ENCODE measurements at regions not wholly inside any gene's neighbourhood (a gene's known extent, or its start where the extent isn't known, plus 50 kb on each side); places are given as distances from the start of the nearest gene placed in this dataset.

DNA sequence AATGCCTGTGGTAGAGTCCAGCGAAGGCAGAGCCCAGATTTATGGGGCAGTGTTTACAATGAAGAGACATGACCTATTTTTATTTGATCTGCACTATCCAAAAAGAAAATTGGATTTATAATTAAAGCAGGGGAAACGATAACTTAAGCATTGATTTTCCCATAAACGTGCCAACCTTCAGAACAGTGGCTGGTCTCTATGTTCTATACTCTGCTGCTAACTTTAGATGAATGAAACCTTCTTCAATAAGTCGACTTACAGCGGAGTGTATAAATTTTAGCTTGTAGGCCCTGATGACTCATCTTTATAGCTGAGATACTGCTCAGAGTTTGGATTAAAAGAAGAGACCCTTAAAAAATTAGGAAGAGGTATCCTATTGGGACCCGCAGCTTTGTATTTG is 452.6 kb downstream of the TLR4 start:
- Histone ChIP-seq H3K36me3 (ENCODE audit: insufficient read depth, low read length) (no peaks in the 10 kb centered on the region), H3K4me2 (ENCODE audit: low read depth, low read length, poor library complexity, severe bottlenecking) (no peak overlapping the region), H3F3A (ENCODE audit: low read depth) (no peaks in the 10 kb centered on the region), H3K9me3 (ENCODE audit: insufficient read depth, low read depth, low read length) (no peaks in the 10 kb centered on the region), H3K4me1 (ENCODE audit: insufficient read depth, low read length, poor library complexity, severe bottlenecking) (no peaks in the 10 kb centered on the region), H3K9me2 (replicated peaks; ENCODE audit: low read depth, low read length) (no peaks in the 10 kb centered on the region), H3K79me2 (ENCODE audit: insufficient read depth, low read length) (no peaks in the 10 kb centered on the region), H3K9ac (ENCODE audit: low read depth, low read length, poor library complexity, severe bottlenecking) (no peak overlapping the region), H2AFZ (ENCODE audit: low read length) (no peak overlapping the region), H4K20me1 (ENCODE audit: insufficient read depth, low read length, poor library complexity, severe bottlenecking) (no peaks in the 10 kb centered on the region), H3K4me3 (ENCODE audit: low read length, poor library complexity, severe bottlenecking) (no peak overlapping the region), H3K27me3 (ENCODE audit: insufficient read depth, low read length, poor library complexity, severe bottlenecking) (no peaks in the 10 kb centered on the region)
- TF ChIP-seq, protein P1, sequence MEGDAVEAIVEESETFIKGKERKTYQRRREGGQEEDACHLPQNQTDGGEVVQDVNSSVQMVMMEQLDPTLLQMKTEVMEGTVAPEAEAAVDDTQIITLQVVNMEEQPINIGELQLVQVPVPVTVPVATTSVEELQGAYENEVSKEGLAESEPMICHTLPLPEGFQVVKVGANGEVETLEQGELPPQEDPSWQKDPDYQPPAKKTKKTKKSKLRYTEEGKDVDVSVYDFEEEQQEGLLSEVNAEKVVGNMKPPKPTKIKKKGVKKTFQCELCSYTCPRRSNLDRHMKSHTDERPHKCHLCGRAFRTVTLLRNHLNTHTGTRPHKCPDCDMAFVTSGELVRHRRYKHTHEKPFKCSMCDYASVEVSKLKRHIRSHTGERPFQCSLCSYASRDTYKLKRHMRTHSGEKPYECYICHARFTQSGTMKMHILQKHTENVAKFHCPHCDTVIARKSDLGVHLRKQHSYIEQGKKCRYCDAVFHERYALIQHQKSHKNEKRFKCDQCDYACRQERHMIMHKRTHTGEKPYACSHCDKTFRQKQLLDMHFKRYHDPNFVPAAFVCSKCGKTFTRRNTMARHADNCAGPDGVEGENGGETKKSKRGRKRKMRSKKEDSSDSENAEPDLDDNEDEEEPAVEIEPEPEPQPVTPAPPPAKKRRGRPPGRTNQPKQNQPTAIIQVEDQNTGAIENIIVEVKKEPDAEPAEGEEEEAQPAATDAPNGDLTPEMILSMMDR (conservative IDR thresholded peaks at IDR 0.05; ENCODE audit: low read length) = no peak
- TF ChIP-seq EZH2phosphoT487 (IDR thresholded peaks at IDR 0.05; ENCODE audit: borderline replicate concordance) = no peak

DNA sequence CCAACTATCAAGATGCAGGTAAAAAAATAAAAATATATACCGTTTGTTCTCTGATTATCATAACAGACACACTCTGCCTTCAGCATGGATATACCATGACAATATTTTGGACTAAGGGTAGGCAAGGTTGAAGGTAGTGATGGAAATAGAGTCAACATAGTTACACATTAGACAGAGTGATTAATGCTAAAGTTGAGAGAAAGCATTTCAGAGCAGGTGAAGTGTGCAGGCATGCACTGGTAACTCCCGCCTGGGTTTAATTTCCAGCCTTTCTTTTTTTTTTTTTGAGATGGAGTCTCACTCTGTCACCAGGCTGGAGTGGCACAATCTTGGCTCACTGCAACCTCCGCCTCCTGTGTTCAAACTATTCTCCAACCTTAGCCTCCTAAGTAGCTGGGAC is 458.5 kb downstream of the TLR4 start:
- no peaks in the 10 kb centered on the region for H3F3A ChIP-seq (ENCODE audit: low read depth)
- H2AFZ ChIP-seq (ENCODE audit: low read length) = no peak overlapping the region
- no peaks in the 10 kb centered on the region for H3K27me3 ChIP-seq (ENCODE audit: insufficient read depth, low read length, poor library complexity, severe bottlenecking)
- TF ChIP-seq, protein P1 (conservative IDR thresholded peaks at IDR 0.05; ENCODE audit: low read length) = no peak
- no peak for TF ChIP-seq EZH2phosphoT487 (IDR thresholded peaks at IDR 0.05; ENCODE audit: borderline replicate concordance)
- H3K79me2 ChIP-seq (ENCODE audit: insufficient read depth, low read length) = no peaks in the 10 kb centered on the region
- H3K4me2 ChIP-seq (ENCODE audit: low read depth, low read length, poor library complexity, severe bottlenecking) = no peak overlapping the region
- H4K20me1 ChIP-seq (ENCODE audit: insufficient read depth, low read length, poor library complexity, severe bottlenecking) = no peaks in the 10 kb centered on the region
- no peak overlapping the region for H3K4me3 ChIP-seq (ENCODE audit: low read length, poor library complexity, severe bottlenecking)
- no peaks in the 10 kb centered on the region for H3K9me2 ChIP-seq (replicated peaks; ENCODE audit: low read depth, low read length)
- H3K4me1 ChIP-seq (ENCODE audit: insufficient read depth, low read length, poor library complexity, severe bottlenecking) = no peaks in the 10 kb centered on the region
- H3K9ac ChIP-seq (ENCODE audit: low read depth, low read length, poor library complexity, severe bottlenecking) = no peak overlapping the region
- H3K9me3 ChIP-seq (ENCODE audit: insufficient read depth, low read depth, low read length) = no peaks in the 10 kb centered on the region
- H3K36me3 ChIP-seq (ENCODE audit: insufficient read depth, low read length) = no peaks in the 10 kb centered on the region

DNA sequence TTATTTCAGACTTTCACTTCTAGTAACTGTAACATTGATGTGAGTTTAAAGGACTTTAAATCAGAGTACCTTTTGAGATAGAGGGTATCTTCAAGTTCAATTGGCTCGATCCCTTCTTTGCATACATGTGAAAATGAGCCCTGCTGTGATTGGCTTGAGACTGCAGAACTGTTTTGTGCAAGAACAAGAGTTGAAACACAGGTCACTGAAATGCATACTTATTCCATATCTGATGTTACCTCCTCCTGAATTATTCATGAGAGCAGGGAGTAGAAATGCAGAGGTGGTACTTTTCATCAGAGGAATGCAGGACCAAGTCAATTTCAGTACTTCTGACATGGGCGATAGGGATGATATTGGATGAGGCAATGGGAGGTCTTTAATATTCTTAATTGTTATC is 459.5 kb downstream of the TLR4 start:
- no peak for TF ChIP-seq EZH2phosphoT487 (IDR thresholded peaks at IDR 0.05; ENCODE audit: borderline replicate concordance)
- TF ChIP-seq, protein P1 (conservative IDR thresholded peaks at IDR 0.05; ENCODE audit: low read length) = no peak
- no peaks in the 10 kb centered on the region for H3K9me3 ChIP-seq (ENCODE audit: insufficient read depth, low read depth, low read length)
- H4K20me1 ChIP-seq (ENCODE audit: insufficient read depth, low read length, poor library complexity, severe bottlenecking) = no peaks in the 10 kb centered on the region

More for the DNA sequence above, 459.5 kb downstream of the TLR4 start:
- H3K4me3 ChIP-seq (ENCODE audit: low read length, poor library complexity, severe bottlenecking) = no peak overlapping the region
- no peaks in the 10 kb centered on the region for H3K4me1 ChIP-seq (ENCODE audit: insufficient read depth, low read length, poor library complexity, severe bottlenecking)
- H3K9me2 ChIP-seq (replicated peaks; ENCODE audit: low read depth, low read length) = no peaks in the 10 kb centered on the region
- no peak overlapping the region for H3K4me2 ChIP-seq (ENCODE audit: low read depth, low read length, poor library complexity, severe bottlenecking)
- H2AFZ ChIP-seq (ENCODE audit: low read length) = no peak overlapping the region
- no peaks in the 10 kb centered on the region for H3K79me2 ChIP-seq (ENCODE audit: insufficient read depth, low read length)
- no peaks in the 10 kb centered on the region for H3K27me3 ChIP-seq (ENCODE audit: insufficient read depth, low read length, poor library complexity, severe bottlenecking)
- H3K36me3 ChIP-seq (ENCODE audit: insufficient read depth, low read length) = no peaks in the 10 kb centered on the region
- no peak overlapping the region for H3K9ac ChIP-seq (ENCODE audit: low read depth, low read length, poor library complexity, severe bottlenecking)
- no peaks in the 10 kb centered on the region for H3F3A ChIP-seq (ENCODE audit: low read depth)
